ENCODE measurements at regions not wholly inside any gene's neighbourhood (a gene's known extent, or its start where the extent isn't known, plus 50 kb on each side); places are given as distances from the start of the nearest gene placed in this dataset.

DNA sequence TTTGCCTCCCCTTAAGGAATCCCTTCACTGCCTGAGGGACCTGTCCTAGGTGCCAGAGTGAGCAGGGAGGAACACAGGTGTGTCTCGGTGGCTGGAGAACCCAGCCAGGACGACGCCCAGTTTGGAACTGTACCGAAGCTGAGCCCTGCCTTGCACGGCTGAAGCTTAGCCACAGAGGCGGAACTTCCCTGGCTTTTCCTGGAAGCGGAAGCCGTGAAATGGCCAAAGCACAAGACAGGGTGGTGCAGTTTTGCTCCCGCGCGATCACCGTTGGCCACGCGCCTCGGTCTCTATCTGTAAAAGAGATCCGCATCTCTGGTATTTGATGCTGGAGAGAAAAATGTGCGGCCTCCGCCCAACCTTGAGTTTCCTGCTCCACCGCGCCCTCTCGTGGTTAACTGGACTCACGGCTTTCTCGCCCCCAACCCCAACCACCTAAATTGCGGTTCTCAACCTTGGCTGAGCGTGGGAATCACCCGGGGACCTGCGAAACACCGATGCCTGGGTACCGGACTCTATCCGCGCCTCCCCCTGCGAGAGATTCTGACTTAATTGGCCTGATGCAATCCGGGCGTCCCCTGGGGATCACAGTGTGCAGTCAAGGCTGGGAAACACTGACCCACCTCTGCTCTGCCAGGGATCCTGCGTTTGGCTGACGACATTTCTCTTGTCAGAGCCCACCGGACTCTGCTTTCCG, 70.7 kb upstream of the ABHD2 start (continued):
- TF ChIP-seq NEUROD1 (IDR thresholded peaks at IDR 0.05; ENCODE audit: borderline replicate concordance, low read depth, low read length, partially characterized antibody) (peak; percentile 16), EP400 (IDR thresholded peaks at IDR 0.05) (peak; percentile 51; the same call in 1 of the 2 replicates), CTBP1 (IDR thresholded peaks at IDR 0.05; ENCODE audit: borderline replicate concordance) (peak; percentile 100), MTF1 (CRISPR knock-in tag; IDR thresholded peaks at IDR 0.05; ENCODE audit: borderline replicate concordance) (no peak), ETV6 (IDR thresholded peaks at IDR 0.05; ENCODE audit: borderline replicate concordance in 1 of 2, low read depth in 2 of 2, low read length in 1 of 2) (peak; percentile 89 to 96), ETV6 (CRISPR knock-in tag; IDR thresholded peaks at IDR 0.05; ENCODE audit: borderline replicate concordance) (no peak), KAT2B (IDR thresholded peaks at IDR 0.05; ENCODE audit: low read depth, low read length) (no peak), BRD4 (IDR thresholded peaks at IDR 0.05) (no peak), CBX5 (IDR thresholded peaks at IDR 0.05; ENCODE audit: borderline replicate concordance, low read depth) (no peak), ZNF592 (IDR thresholded peaks at IDR 0.05) (peak; percentile 72; the same call in 1 of the 2 replicates), ZZZ3 (IDR thresholded peaks at IDR 0.05) (no peak), ZNF12 (CRISPR knock-in tag; IDR thresholded peaks at IDR 0.05) (no peak), ZNF124 (CRISPR knock-in tag; IDR thresholded peaks at IDR 0.05) (no peak), SNIP1 (IDR thresholded peaks at IDR 0.05; ENCODE audit: low read depth) (no peak), HMGN3 (IDR thresholded peaks at IDR 0.05; ENCODE audit: borderline replicate concordance, extremely low read depth, insufficient read length, low read depth, low read length) (no peak), GABPA (tag; conservative IDR thresholded peaks at IDR 0.05; ENCODE audit: low read depth) (peak; percentile 53; the same call in 1 of the 2 replicates), ZNF143 (CRISPR knock-in tag; IDR thresholded peaks at IDR 0.05) (no peak)
- TF ChIP-seq, protein P1, sequence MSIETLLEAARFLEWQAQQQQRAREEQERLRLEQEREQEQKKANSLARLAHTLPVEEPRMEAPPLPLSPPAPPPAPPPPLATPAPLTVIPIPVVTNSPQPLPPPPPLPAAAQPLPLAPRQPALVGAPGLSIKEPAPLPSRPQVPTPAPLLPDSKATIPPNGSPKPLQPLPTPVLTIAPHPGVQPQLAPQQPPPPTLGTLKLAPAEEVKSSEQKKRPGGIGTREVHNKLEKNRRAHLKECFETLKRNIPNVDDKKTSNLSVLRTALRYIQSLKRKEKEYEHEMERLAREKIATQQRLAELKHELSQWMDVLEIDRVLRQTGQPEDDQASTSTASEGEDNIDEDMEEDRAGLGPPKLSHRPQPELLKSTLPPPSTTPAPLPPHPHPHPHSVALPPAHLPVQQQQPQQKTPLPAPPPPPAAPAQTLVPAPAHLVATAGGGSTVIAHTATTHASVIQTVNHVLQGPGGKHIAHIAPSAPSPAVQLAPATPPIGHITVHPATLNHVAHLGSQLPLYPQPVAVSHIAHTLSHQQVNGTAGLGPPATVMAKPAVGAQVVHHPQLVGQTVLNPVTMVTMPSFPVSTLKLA (conservative IDR thresholded peaks at IDR 0.05) = peak in 1 of 2 experiments; percentile 57; a peak in 1 of 4 replicates
- TF ChIP-seq, protein P2, sequence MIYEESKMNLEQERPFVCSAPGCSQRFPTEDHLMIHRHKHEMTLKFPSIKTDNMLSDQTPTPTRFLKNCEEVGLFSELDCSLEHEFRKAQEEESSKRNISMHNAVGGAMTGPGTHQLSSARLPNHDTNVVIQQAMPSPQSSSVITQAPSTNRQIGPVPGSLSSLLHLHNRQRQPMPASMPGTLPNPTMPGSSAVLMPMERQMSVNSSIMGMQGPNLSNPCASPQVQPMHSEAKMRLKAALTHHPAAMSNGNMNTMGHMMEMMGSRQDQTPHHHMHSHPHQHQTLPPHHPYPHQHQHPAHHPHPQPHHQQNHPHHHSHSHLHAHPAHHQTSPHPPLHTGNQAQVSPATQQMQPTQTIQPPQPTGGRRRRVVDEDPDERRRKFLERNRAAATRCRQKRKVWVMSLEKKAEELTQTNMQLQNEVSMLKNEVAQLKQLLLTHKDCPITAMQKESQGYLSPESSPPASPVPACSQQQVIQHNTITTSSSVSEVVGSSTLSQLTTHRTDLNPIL (CRISPR knock-in tag; IDR thresholded peaks at IDR 0.05) = no peak
- TF ChIP-seq, protein P3, sequence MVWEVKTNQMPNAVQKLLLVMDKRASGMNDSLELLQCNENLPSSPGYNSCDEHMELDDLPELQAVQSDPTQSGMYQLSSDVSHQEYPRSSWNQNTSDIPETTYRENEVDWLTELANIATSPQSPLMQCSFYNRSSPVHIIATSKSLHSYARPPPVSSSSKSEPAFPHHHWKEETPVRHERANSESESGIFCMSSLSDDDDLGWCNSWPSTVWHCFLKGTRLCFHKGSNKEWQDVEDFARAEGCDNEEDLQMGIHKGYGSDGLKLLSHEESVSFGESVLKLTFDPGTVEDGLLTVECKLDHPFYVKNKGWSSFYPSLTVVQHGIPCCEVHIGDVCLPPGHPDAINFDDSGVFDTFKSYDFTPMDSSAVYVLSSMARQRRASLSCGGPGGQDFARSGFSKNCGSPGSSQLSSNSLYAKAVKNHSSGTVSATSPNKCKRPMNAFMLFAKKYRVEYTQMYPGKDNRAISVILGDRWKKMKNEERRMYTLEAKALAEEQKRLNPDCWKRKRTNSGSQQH (CRISPR knock-in tag; IDR thresholded peaks at IDR 0.05) = no peak

Measured in K562 (cell line).